Jurkat, Clone E6-1 (cell line): ENCODE measurements at regions not wholly inside any gene's neighbourhood (a gene's known extent, or its start where the extent isn't known, plus 50 kb on each side); places are given as distances from the start of the nearest gene placed in this dataset.
"Not testable (repeated sequence)": the region's sequence is repeated elsewhere in the genome, so short reads cannot be mapped to it uniquely, and the experiment has no call there.

ENCODE experiments used
- DNase-seq: peaks from one replicate; pipeline ENCODE4 v3.0.0-alpha.2; 2011; ENCODE audit warnings: low read depth, low spot score
- H3K4me3 ChIP-seq: 2 replicates; pipeline ENCODE4 v1.5.1; 2011; ENCODE audit warnings: mild to moderate bottlenecking, low read length, control low read depth, moderate library complexity

GRCh38 chr14:84085493-84085892 lies 1444.5 kb upstream of the FLRT2 start:
- H3K4me3 ChIP-seq: no peak overlapping the region
- no peak for DNase-seq

GRCh38 chr14:84086714-84087113 lies 1443.2 kb upstream of the FLRT2 start:
- DNase-seq: no peak
- H3K4me3 ChIP-seq: no peak overlapping the region

- H3K4me3 ChIP-seq: no peak overlapping the region
- DNase-seq: no peak
Observed at GRCh38 chr14:84087986-84088531, 1441.9 kb upstream of the FLRT2 start.

- H3K4me3 ChIP-seq: no peak overlapping the region
- DNase-seq: no peak
Observed at GRCh38 chr14:84090837-84091236, 1439.1 kb upstream of the FLRT2 start.

GRCh38 chr14:84095681-84096080 lies 1434.3 kb upstream of the FLRT2 start:
- DNase-seq: no peak

GRCh38 chr14:84098261-84098660 lies 1431.7 kb upstream of the FLRT2 start:
- H3K4me3 ChIP-seq: no peak overlapping the region
- no peak for DNase-seq

More at GRCh38 chr14:84095681-84096080, 1434.3 kb upstream of the FLRT2 start:
- no peak overlapping the region for H3K4me3 ChIP-seq

- not testable (repeated sequence) for DNase-seq, H3K4me3 ChIP-seq
Observed at GRCh38 chr14:84099560-84099959, 1430.4 kb upstream of the FLRT2 start.

DNA sequence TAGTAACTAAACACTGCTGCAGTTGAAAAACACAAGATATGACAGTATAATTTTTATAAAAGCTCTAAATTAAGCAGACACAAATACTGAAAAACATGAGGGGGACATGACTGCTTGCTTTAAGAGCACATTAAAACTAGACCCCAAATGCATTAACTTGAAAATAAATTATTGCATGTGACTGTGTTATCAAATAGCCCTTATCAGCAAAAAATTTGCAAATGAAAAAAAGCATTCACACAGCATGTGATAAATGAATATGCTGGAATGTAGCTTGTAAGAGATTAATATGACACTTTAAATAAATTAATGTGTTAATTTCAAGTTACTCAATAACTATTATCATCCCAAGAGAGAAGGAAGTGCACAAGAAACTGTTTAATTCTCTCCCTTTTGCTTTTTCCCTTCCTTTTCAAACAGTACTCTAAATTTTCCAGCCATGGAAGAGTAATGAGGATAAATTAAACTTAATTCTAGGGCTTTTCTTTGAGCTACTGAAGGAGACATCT lies 1422.1 kb upstream of the FLRT2 start:
- no peak for DNase-seq
- no peak overlapping the region for H3K4me3 ChIP-seq

DNA sequence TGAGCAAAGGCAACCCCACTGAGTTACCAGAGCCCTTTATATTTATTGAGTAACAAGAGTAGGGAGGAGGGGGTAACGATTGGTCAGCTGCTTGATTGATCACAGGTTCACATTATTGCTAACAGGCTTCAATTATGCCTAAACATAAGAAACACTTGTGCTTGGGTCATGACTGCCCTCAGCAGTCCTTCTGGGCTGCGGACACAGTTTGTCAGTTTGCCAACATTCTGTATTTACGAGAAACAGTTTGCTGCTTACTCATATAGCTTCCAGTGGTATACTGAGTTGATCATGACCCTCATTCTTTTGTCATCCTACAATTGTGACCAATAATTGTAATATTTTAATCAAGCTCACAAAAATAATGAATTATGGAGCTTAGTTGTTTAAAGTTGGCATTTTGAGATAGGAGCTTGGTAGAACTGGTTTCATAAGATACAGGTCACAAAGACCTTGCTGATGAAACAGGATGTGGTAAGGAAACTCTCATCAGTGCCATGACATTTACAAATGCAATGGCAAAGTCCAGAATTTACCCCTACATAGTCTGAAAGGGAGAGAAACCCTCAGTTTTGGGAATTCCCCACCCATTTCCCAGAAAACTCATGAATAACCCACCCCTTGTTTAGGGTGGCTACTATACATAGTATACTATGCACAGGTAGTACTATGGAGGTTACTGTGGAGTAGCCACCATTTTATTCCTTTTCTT lies 1421.0 kb upstream of the FLRT2 start:
- H3K4me3 ChIP-seq: no peak overlapping the region
- no peak for DNase-seq

DNA sequence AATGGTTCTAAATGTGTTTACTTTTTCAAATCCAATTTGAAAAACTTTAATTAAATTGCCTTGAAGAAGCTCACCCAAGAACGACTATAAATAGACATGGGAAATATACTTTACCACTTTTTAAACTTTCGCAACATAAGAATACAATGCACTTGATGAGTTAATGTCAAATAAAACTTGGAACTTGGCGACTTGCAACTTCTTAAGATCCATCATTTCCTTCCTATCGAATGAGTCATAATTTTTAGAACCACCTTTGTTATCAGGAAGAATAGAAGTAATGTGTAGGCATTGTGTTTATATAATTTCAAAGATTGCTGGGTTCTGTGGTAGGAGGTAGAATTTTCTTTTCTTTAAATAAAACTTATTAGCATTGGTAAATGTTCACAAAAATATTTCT lies 1417.4 kb upstream of the FLRT2 start:
- DNase-seq: no peak
- no peak overlapping the region for H3K4me3 ChIP-seq

DNA sequence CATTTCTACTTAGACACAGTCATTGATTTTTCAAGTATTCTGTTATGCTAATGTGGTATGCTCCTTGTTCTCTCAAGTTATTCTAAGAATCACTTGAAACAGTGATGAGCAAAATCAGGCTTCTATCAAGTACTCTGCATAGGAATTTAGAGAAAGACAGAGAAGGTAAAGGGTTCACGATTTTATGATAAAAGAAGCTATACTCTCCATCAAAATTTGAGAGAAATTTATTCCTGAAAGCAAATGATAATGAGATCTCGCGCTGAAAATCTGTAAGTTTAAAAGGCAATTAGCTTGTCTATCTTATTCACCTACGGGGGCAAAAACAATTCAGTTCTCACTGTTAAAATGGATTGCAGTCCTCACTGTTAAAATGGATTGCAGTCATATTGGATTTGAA lies 1404.3 kb upstream of the FLRT2 start:
- DNase-seq: no peak
- H3K4me3 ChIP-seq: no peak overlapping the region

DNA sequence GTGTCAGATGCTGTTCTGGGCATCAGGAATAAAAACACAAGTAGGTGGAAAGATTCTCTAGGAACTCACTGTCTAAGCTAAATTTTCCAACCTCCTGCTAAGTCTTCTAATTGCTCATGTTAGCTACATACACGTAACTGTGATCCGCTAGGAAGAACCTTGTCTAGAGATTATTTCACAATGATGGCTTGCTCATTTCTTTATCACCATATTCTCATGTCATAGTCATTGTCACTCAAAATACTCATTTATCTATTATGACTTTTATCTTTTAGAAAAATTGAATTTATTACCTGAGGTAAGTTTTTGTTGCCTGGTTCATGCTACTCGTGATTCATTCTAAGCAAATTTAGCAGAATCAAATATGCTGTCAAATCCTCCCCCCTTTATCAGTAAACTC lies 1402.4 kb upstream of the FLRT2 start:
- no peak overlapping the region for H3K4me3 ChIP-seq

DNA sequence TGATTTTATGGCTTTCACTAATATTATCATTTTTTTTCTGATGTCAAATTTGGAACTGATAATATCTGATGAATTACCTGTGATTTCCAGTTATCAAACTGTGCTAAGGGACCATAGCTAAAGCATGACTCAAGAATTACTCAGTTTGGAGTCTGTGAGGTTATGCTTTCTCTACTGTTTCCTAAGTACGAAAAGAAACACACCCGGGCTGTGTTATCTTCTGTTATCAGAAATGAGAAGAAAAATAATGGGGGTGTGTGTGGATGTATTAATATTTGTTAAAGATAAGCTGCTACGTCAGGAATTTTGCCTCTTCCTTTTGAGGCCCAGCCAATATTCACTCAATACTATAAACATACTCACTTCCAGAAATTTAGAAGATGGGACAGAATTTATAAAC lies 1401.9 kb upstream of the FLRT2 start:
- no peak overlapping the region for H3K4me3 ChIP-seq
- no peak for DNase-seq

More for the DNA sequence above, 1402.4 kb upstream of the FLRT2 start:
- DNase-seq: no peak

- DNase-seq: no peak
- H3K4me3 ChIP-seq: no peak overlapping the region
Observed at GRCh38 chr14:84129007-84129406, 1400.9 kb upstream of the FLRT2 start.

GRCh38 chr14:84129941-84130340 lies 1400.0 kb upstream of the FLRT2 start:
- H3K4me3 ChIP-seq: no peak overlapping the region
- no peak for DNase-seq

GRCh38 chr14:84131924-84132323 lies 1398.0 kb upstream of the FLRT2 start:
- no peak for DNase-seq

DNA sequence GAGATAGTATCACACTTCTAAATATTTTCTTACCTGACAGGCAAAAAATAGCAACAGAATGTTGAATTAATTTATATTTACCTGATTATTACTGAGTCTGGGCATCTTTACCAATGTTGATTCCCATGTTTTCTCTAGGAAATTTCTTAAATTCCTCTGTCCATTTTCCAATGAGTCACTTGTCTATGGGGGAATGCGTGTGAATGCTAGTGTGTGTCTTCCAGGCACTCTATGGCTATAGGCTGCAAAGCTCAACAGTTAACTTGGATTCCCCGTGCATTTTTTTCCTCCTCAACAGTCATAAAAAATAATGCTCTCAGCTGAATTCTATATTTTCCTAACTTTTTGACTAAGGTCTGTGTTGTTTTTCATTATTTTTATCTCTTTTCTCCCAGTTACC lies 1385.8 kb upstream of the FLRT2 start:
- no peak for DNase-seq
- H3K4me3 ChIP-seq: no peak overlapping the region

More at GRCh38 chr14:84131924-84132323, 1398.0 kb upstream of the FLRT2 start:
- no peak overlapping the region for H3K4me3 ChIP-seq

- DNase-seq: no peak
- no peak overlapping the region for H3K4me3 ChIP-seq
Observed at GRCh38 chr14:84152452-84152851, 1377.5 kb upstream of the FLRT2 start.

DNA sequence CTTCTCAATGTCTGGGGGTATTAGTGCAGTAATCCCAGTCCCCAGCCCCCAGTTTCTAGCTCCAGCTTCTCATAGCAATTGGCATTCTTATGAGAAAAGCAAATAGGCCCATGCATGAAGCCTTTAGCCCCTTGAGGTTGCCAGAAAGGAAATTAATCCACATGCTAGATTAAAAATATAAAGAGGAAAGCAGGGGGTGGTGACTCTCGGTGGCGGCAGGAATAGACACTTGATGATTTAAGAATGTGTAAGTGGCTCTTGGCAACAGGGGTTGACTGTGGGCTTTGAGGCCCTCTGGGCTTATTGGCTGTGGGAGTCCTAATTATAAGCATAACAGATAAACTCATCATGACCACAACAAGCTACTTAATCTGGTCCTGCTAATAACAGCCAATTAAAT lies 1367.3 kb upstream of the FLRT2 start:
- DNase-seq: no peak

GRCh38 chr14:84167026-84167425 lies 1362.9 kb upstream of the FLRT2 start:
- DNase-seq: no peak
- no peak overlapping the region for H3K4me3 ChIP-seq

More for the DNA sequence above, 1367.3 kb upstream of the FLRT2 start:
- no peak overlapping the region for H3K4me3 ChIP-seq

DNA sequence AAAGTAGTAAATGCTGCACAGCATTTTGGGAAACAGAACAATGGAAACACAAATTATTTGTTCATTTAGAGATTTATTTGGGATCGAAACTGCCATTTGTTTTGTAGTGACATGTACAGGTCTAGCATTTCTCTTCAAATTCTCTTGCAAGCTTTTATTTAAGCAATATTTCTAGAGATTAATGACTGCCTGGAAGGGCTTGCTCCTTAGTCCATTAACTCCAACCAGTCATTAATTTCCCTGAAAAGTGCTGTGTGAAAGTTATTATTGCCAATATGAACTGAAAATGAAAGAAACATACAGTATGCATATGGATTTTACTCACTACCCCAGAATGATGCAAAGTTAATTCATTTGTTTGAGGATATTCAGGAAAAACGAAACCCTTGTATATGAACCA lies 1349.6 kb upstream of the FLRT2 start:
- no peak for DNase-seq
- H3K4me3 ChIP-seq: no peak overlapping the region
